Gastrocnemius medialis (tissue), 4 donors: ENCODE measurements at regions not wholly inside any gene's neighbourhood (a gene's known extent, or its start where the extent isn't known, plus 50 kb on each side); places are given as distances from the start of the nearest gene placed in this dataset.

Experiments used
- ATAC-seq, 2 donors: fragments of 150-250 bp; one replicate each; pipeline ENCODE4 v1.9.1; 2016
- DNase-seq, 2 donors: peaks; one replicate each; pipeline ENCODE4 v3.0.0-alpha.2; 2019
- H3K27ac ChIP-seq, 4 donors: fragments of 200-600 bp; sonication (generic); 1 replicate in 1 of 4; 2 replicates in 3 of 4; pipeline ENCODE4 v1.5.1; 2016 to 2018; ENCODE audit warnings: mild to moderate bottlenecking in 2 of 4, moderate library complexity in 1 of 4
- H3K27me3 ChIP-seq, 3 donors: fragments of 200-600 bp; sonication (generic) in 2 of 3; 1 replicate in 1 of 3; 2 replicates in 2 of 3; pipeline versions ENCODE4 v1.5.1 to v1.6.0; 2016 to 2019; ENCODE audit warnings: mild to moderate bottlenecking in 1 of 3, moderate library complexity in 1 of 3
- H3K36me3 ChIP-seq, 2 donors: fragments of 200-600 bp; sonication (generic) in 1 of 2; one replicate each; pipeline ENCODE4 v1.5.1; 2017 to 2018
- H3K4me1 ChIP-seq, 2 donors: fragments of 200-600 bp; sonication (generic) in 1 of 2; one replicate each; pipeline ENCODE4 v1.5.1; 2016 to 2017; ENCODE audit warnings: mild to moderate bottlenecking in 2 of 2
- H3K4me3 ChIP-seq, 4 donors: fragments of 200-600 bp; sonication (generic) in 3 of 4; 1 replicate in 1 of 4; 2 replicates in 3 of 4; pipeline ENCODE4 v1.5.1; 2016 to 2019; ENCODE audit warnings: mild to moderate bottlenecking in 2 of 4
- H3K9me3 ChIP-seq, 3 donors: fragments of 200-600 bp; sonication (generic) in 2 of 3; 1 replicate in 1 of 3; 2 replicates in 2 of 3; pipeline ENCODE4 v1.5.1; 2016 to 2019
- POLR2A ChIP-seq, 2 donors: fragments of 450-650 bp; IDR thresholded peaks; one replicate each; pipeline ENCODE4 v1.6.1; 2017; ENCODE audit warnings: antibody characterized with exemption in 2 of 2, mild to moderate bottlenecking in 2 of 2, moderate library complexity in 2 of 2
- in situ Hi-C, 4 donors: fragments of 200-750 bp; cut with MboI; loops; one replicate each; pipeline versions ENCODE4 v1.15.0 to v1.8.0; 2017; ENCODE audit warnings: low sequenced_read_pairs in 4 of 4
- intact Hi-C: fragments of 100-400 bp; cut with DNase I; formaldehyde crosslinking; loops from one replicate; pipeline ENCODE4 v1.15.1; 2023; ENCODE audit warnings: low total_unique reads
- TF ChIP-seq, protein P1 (sequence below), 5 experiments: fragments of 450-650 bp in 3 of 5; fragments of 200-600 bp in 2 of 5; sonication (generic) in 2 of 5; IDR thresholded peaks in 4 of 5; conservative IDR thresholded peaks in 1 of 5; 1 replicate in 4 of 5; 2 replicates in 1 of 5; pipeline ENCODE4 v1.5.1; 2016 to 2019; ENCODE audit warnings: antibody characterized with exemption in 5 of 5, mild to moderate bottlenecking in 3 of 5, moderate library complexity in 3 of 5

DNA sequence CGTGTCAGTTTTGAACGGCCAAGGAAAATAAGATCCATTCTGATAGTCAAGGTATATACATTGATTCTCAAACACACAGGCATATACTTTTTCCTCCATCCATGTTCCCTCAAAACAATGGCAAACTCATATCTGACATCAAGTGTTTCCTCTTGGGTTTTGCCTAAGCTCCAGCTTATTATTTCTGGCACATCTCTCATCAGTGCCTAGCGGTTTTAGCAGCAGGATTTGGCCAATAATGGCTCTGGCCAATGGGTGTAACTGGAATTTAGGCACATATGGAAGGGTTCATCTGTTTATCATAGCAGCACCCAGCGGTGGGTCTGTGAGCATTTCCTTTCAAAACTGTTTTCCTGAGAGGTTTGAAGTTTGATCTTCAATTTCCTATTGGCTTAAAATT is 161.6 kb upstream of the TLL1 start:
- intact Hi-C loops, result no loop called here
- ATAC-seq (no peak), DNase-seq (no peak)
- H3K4me1 ChIP-seq, result no peaks in the 10 kb centered on the region
- no peak overlapping the region for H3K4me3 ChIP-seq
- H3K27me3 ChIP-seq, result no peaks in the 10 kb centered on the region
- H3K27ac ChIP-seq, result no peak overlapping the region
- H3K9me3 ChIP-seq, result no peaks in the 10 kb centered on the region
- no peaks in the 10 kb centered on the region for H3K36me3 ChIP-seq
- in situ Hi-C loops, result no loop called here
- TF ChIP-seq POLR2A (IDR thresholded peaks at IDR 0.05), result no peak
- TF ChIP-seq, protein P1, sequence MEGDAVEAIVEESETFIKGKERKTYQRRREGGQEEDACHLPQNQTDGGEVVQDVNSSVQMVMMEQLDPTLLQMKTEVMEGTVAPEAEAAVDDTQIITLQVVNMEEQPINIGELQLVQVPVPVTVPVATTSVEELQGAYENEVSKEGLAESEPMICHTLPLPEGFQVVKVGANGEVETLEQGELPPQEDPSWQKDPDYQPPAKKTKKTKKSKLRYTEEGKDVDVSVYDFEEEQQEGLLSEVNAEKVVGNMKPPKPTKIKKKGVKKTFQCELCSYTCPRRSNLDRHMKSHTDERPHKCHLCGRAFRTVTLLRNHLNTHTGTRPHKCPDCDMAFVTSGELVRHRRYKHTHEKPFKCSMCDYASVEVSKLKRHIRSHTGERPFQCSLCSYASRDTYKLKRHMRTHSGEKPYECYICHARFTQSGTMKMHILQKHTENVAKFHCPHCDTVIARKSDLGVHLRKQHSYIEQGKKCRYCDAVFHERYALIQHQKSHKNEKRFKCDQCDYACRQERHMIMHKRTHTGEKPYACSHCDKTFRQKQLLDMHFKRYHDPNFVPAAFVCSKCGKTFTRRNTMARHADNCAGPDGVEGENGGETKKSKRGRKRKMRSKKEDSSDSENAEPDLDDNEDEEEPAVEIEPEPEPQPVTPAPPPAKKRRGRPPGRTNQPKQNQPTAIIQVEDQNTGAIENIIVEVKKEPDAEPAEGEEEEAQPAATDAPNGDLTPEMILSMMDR (IDR thresholded peaks at IDR 0.05 in 4 of 5, conservative IDR thresholded peaks at IDR 0.05 in 1 of 5), result no peak

DNA sequence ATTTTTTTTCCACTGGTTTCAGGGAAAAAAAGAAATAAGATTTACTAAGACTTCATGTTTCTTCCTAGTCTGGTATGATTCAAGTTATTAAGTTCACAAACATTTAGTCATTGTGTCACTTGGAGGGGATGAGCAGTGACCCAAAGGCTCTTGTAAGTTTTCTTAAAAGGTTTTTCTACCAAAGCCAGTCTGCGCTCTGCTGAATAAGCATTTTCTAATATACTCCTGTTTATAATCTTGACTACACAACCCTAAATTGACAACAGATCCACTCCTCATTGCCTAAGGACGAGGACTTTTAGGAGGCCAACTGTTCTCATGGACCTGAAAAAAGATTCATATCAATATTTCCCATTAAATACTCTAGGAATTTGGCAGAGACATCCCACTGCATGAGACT is 161.1 kb upstream of the TLL1 start:
- no peak overlapping the region for H3K4me3 ChIP-seq

DNA sequence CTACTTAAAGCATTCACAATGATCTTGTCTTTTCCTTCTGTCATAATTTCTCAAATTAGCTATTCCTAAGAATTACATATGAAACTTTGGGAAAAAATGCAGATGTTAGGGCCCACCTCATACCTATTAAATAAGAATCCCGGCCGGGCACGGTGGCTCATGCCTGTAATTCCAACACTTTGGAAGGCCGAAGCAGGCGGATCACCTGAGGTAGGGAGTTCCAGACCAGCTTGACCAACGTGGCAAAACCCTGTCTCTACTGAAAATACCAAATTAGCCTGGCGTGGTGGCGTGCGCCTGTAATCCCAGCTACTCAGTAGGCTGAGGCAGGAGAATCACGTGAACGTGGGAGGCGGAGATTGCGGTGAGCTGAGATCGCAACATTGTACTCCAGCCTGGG is 158.4 kb upstream of the TLL1 start:
- intact Hi-C loops (no loop called here), in situ Hi-C loops (no loop called here)
- Histone ChIP-seq H3K27ac (no peak overlapping the region), H3K4me1 (no peaks in the 10 kb centered on the region), H3K9me3 (no peaks in the 10 kb centered on the region), H3K36me3 (no peaks in the 10 kb centered on the region), H3K27me3 (no peaks in the 10 kb centered on the region), H3K4me3 (no peak overlapping the region)
- ATAC-seq, result no peak
- TF ChIP-seq, protein P1 (IDR thresholded peaks at IDR 0.05 in 4 of 5, conservative IDR thresholded peaks at IDR 0.05 in 1 of 5), result no peak
- TF ChIP-seq POLR2A (IDR thresholded peaks at IDR 0.05), result no peak
- no peak for DNase-seq

More for the DNA sequence above, 161.1 kb upstream of the TLL1 start:
- intact Hi-C loops (no loop called here), in situ Hi-C loops (no loop called here)
- Histone ChIP-seq H3K36me3 (no peaks in the 10 kb centered on the region), H3K9me3 (no peaks in the 10 kb centered on the region), H3K27me3 (no peaks in the 10 kb centered on the region), H3K27ac (no peak overlapping the region), H3K4me1 (no peaks in the 10 kb centered on the region)
- no peak for DNase-seq
- TF ChIP-seq, protein P1 (IDR thresholded peaks at IDR 0.05 in 4 of 5, conservative IDR thresholded peaks at IDR 0.05 in 1 of 5), result no peak
- TF ChIP-seq POLR2A (IDR thresholded peaks at IDR 0.05), result no peak
- ATAC-seq, result no peak

DNA sequence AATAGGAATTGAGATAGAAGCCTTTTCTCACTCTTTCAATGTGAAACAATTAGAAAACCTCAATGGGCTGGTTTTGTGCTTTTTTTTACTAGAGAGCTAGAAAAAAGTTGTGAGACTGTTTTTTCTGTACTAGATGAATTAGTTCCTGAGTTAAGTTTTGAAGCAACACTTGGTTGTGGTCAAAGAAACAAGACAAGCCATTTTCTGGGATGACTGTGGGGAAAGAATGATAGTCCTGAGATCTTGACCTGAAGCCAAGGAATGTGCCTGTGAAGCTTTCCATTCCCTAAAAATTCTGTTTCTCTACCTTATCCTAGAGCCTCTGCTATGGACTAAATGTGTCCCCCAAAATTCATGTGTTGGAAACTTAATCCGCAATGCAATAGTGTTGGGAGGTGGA is 157.8 kb upstream of the TLL1 start:
- Histone ChIP-seq H3K27me3 (no peaks in the 10 kb centered on the region), H3K27ac (no peak overlapping the region), H3K9me3 (no peaks in the 10 kb centered on the region), H3K4me3 (no peak overlapping the region), H3K36me3 (no peaks in the 10 kb centered on the region), H3K4me1 (no peaks in the 10 kb centered on the region)
- ATAC-seq, result no peak
- intact Hi-C loops, result no loop called here
- in situ Hi-C loops, result no loop called here
- no peak for DNase-seq
- TF ChIP-seq, protein P1 (IDR thresholded peaks at IDR 0.05 in 4 of 5, conservative IDR thresholded peaks at IDR 0.05 in 1 of 5), result no peak
- TF ChIP-seq POLR2A (IDR thresholded peaks at IDR 0.05), result no peak

DNA sequence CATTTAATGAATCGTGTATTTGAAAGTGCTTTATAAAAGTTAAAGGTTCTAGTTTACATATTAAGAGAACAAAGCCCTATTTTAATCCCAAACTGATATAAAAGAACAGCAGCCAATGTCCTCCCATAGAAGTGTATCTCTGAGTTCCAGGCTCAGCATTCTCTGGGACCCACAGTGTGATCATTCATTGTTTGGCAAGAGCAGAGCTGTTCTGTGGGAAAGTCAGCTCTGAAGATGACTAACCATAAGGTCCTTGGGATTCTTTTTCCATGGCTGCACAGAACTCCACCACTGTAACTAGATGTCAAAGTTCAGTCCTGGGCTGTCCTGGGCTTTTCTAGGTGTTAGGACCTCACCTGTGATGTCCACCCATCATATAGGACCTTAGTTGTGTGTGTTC is 157.0 kb upstream of the TLL1 start:
- intact Hi-C loops, result no loop called here
- Histone ChIP-seq H3K27ac (no peak overlapping the region), H3K4me3 (no peak overlapping the region), H3K9me3 (no peaks in the 10 kb centered on the region), H3K27me3 (no peaks in the 10 kb centered on the region), H3K4me1 (no peaks in the 10 kb centered on the region), H3K36me3 (no peaks in the 10 kb centered on the region)
- ATAC-seq (no peak), DNase-seq (no peak)
- TF ChIP-seq POLR2A (IDR thresholded peaks at IDR 0.05), result no peak
- TF ChIP-seq, protein P1 (IDR thresholded peaks at IDR 0.05 in 4 of 5, conservative IDR thresholded peaks at IDR 0.05 in 1 of 5), result no peak
- in situ Hi-C loops, result no loop called here
